ENCODE measurements at regions not wholly inside any gene's neighbourhood (a gene's known extent, or its start where the extent isn't known, plus 50 kb on each side); places are given as distances from the start of the nearest gene placed in this dataset.

DNA sequence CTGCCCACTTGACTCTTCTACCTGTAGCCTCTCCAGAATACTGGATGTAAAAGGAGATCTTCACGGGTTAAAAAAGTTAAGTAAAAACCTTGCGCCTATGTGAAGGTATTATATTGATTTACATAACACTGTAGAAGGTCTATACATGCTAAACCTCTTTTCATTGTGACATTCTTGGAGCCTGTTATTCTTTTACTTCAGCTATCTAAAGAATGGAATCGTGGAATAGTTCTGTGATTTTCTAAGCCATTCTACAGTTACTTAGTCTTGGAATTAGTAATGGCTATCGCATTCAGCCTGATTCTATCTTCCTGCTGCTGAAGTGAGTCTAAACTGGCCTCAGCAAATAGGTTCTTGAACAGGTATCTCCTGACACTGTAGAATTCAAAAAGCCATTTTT lies 430.0 kb upstream of the DPH6 start:
- in situ Hi-C loops (cut with HindIII; ENCODE audit: extremely low pct_ligation_motif_present, low pct_unique_long_range_greater_than_20kb), result no loop called here
- Histone ChIP-seq H3K9ac (ENCODE audit: insufficient read depth, low read depth, low read length) (no peak overlapping the region), H3K27ac (ENCODE audit: extremely low read length, insufficient read depth, low read length) (no peak overlapping the region), H3K36me3 (replicated peaks in 1 of 2; ENCODE audit: control insufficient read depth in 1 of 2, insufficient read depth in 2 of 2, low read length in 2 of 2) (no peaks in the 10 kb centered on the region), H3K4me2 (ENCODE audit: low read depth, low read length) (no peak overlapping the region), H4K20me1 (ENCODE audit: insufficient read depth, low read length) (no peaks in the 10 kb centered on the region), H2AFZ (ENCODE audit: low read length) (no peak overlapping the region), H3K4me1 (ENCODE audit: insufficient read depth, low read length) (no peaks in the 10 kb centered on the region), H3K9me3 (ENCODE audit: low read length) (no peaks in the 10 kb centered on the region), H3K79me2 (ENCODE audit: insufficient read depth, low read length) (no peaks in the 10 kb centered on the region), H3K27me3 (ENCODE audit: control insufficient read depth in 1 of 2, insufficient read depth in 2 of 2, low read length in 2 of 2) (no peaks in the 10 kb centered on the region), H3K4me3 (replicated peaks in 1 of 3; ENCODE audit: insufficient read depth in 1 of 3, low read depth in 2 of 3, low read length in 3 of 3) (no peak overlapping the region)
- intact Hi-C loops (cut with micrococcal nuclease; ENCODE audit: unreplicated experiment), result no loop called here
- FAIRE-seq, result no peak
- no peak for ATAC-seq
- CTCF ChIA-PET (ENCODE audit: low intra/inter-chr PET ratio, low total read pairs), result no interaction called here
- DNase-seq (ENCODE audit: low spot score), result no peak
- POLR2A ChIA-PET, result no interaction called here
- TF ChIP-seq, protein P1, sequence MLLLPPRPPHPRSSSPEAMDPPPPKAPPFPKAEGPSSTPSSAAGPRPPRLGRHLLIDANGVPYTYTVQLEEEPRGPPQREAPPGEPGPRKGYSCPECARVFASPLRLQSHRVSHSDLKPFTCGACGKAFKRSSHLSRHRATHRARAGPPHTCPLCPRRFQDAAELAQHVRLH (CRISPR knock-in tag; IDR thresholded peaks at IDR 0.05; ENCODE audit: borderline replicate concordance, low read depth), result no peak
- TF ChIP-seq KLF11 (CRISPR knock-in tag; IDR thresholded peaks at IDR 0.05), result no peak
- TF ChIP-seq, protein P2, sequence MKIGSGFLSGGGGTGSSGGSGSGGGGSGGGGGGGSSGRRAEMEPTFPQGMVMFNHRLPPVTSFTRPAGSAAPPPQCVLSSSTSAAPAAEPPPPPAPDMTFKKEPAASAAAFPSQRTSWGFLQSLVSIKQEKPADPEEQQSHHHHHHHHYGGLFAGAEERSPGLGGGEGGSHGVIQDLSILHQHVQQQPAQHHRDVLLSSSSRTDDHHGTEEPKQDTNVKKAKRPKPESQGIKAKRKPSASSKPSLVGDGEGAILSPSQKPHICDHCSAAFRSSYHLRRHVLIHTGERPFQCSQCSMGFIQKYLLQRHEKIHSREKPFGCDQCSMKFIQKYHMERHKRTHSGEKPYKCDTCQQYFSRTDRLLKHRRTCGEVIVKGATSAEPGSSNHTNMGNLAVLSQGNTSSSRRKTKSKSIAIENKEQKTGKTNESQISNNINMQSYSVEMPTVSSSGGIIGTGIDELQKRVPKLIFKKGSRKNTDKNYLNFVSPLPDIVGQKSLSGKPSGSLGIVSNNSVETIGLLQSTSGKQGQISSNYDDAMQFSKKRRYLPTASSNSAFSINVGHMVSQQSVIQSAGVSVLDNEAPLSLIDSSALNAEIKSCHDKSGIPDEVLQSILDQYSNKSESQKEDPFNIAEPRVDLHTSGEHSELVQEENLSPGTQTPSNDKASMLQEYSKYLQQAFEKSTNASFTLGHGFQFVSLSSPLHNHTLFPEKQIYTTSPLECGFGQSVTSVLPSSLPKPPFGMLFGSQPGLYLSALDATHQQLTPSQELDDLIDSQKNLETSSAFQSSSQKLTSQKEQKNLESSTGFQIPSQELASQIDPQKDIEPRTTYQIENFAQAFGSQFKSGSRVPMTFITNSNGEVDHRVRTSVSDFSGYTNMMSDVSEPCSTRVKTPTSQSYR (CRISPR knock-in tag; IDR thresholded peaks at IDR 0.05; ENCODE audit: borderline replicate concordance), result no peak
- BruUV-seq (replicated peaks), result no TSS peak
- 20% methylated on average over 4 of the region's 4 CpGs for WGBS (ENCODE audit: low lambda C conversion rate)

DNA sequence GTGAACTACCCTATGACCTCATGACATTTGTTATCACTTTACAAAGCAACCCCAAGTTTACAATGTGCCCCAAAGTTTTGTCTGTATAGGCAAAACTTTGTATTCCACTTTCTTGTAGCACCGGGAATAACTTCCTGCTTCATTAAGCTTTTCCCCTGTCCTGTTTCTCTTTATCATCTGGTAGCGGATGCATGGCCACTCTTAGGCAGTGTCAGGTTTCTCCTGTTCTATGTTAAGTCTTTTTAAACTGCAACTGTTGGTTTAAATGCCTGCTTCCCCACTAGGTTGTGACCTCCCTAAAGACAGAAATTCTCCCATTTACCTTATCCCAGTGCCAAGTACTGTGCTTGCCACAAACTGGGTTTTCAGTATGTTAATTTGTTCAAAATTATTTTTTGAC lies 433.6 kb upstream of the DPH6 start:
- no peak for FAIRE-seq
- Histone ChIP-seq H3K9ac (ENCODE audit: insufficient read depth, low read depth, low read length) (no peak overlapping the region), H4K20me1 (ENCODE audit: insufficient read depth, low read length) (no peaks in the 10 kb centered on the region), H3K4me2 (ENCODE audit: low read depth, low read length) (no peak overlapping the region), H3K27ac (ENCODE audit: extremely low read length, insufficient read depth, low read length) (no peak overlapping the region), H3K27me3 (ENCODE audit: control insufficient read depth in 1 of 2, insufficient read depth in 2 of 2, low read length in 2 of 2) (no peaks in the 10 kb centered on the region), H3K79me2 (ENCODE audit: insufficient read depth, low read length) (no peaks in the 10 kb centered on the region), H3K4me3 (replicated peaks in 1 of 3; ENCODE audit: insufficient read depth in 1 of 3, low read depth in 2 of 3, low read length in 3 of 3) (no peak overlapping the region), H3K4me1 (ENCODE audit: insufficient read depth, low read length) (no peaks in the 10 kb centered on the region), H3K36me3 (replicated peaks in 1 of 2; ENCODE audit: control insufficient read depth in 1 of 2, insufficient read depth in 2 of 2, low read length in 2 of 2) (no peaks in the 10 kb centered on the region), H2AFZ (ENCODE audit: low read length) (no peak overlapping the region), H3K9me3 (ENCODE audit: low read length) (no peaks in the 10 kb centered on the region)
- in situ Hi-C loops (cut with HindIII; ENCODE audit: extremely low pct_ligation_motif_present, low pct_unique_long_range_greater_than_20kb) (no loop called here), intact Hi-C loops (cut with micrococcal nuclease; ENCODE audit: unreplicated experiment) (no loop called here)
- POLR2A ChIA-PET, result no interaction called here
- CTCF ChIA-PET (ENCODE audit: low intra/inter-chr PET ratio, low total read pairs), result no interaction called here
- ATAC-seq, result no peak
- BruUV-seq (replicated peaks), result no TSS peak
- WGBS (ENCODE audit: low lambda C conversion rate), result 28% methylated on average over 2 of the region's 2 CpGs
- no peak for DNase-seq (ENCODE audit: low spot score)
- no peak for TF ChIP-seq ZEB1 (IDR thresholded peaks at IDR 0.05; ENCODE audit: insufficient replicate concordance, low read depth)
- no peak for TF ChIP-seq MBNL3 (CRISPR knock-in tag; conservative IDR thresholded peaks at IDR 0.05)
- TF ChIP-seq, protein P3, sequence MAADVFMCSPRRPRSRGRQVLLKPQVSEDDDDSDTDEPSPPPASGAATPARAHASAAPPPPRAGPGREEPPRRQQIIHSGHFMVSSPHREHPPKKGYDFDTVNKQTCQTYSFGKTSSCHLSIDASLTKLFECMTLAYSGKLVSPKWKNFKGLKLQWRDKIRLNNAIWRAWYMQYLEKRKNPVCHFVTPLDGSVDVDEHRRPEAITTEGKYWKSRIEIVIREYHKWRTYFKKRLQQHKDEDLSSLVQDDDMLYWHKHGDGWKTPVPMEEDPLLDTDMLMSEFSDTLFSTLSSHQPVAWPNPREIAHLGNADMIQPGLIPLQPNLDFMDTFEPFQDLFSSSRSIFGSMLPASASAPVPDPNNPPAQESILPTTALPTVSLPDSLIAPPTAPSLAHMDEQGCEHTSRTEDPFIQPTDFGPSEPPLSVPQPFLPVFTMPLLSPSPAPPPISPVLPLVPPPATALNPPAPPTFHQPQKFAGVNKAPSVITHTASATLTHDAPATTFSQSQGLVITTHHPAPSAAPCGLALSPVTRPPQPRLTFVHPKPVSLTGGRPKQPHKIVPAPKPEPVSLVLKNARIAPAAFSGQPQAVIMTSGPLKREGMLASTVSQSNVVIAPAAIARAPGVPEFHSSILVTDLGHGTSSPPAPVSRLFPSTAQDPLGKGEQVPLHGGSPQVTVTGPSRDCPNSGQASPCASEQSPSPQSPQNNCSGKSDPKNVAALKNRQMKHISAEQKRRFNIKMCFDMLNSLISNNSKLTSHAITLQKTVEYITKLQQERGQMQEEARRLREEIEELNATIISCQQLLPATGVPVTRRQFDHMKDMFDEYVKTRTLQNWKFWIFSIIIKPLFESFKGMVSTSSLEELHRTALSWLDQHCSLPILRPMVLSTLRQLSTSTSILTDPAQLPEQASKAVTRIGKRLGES (CRISPR knock-in tag; IDR thresholded peaks at IDR 0.05; ENCODE audit: borderline replicate concordance), result no peak
- no peak for TF ChIP-seq ARNT2 (CRISPR knock-in tag; IDR thresholded peaks at IDR 0.05; ENCODE audit: low read depth)
- TF ChIP-seq RFXAP (CRISPR knock-in tag; IDR thresholded peaks at IDR 0.05; ENCODE audit: borderline replicate concordance), result no peak
- TF ChIP-seq RBFOX2 (IDR thresholded peaks at IDR 0.05; ENCODE audit: low read depth, low read length), result no peak
- no peak for TF ChIP-seq ZNF660 (CRISPR knock-in tag; IDR thresholded peaks at IDR 0.05; ENCODE audit: borderline replicate concordance, low read depth)
- TF ChIP-seq, protein P4, sequence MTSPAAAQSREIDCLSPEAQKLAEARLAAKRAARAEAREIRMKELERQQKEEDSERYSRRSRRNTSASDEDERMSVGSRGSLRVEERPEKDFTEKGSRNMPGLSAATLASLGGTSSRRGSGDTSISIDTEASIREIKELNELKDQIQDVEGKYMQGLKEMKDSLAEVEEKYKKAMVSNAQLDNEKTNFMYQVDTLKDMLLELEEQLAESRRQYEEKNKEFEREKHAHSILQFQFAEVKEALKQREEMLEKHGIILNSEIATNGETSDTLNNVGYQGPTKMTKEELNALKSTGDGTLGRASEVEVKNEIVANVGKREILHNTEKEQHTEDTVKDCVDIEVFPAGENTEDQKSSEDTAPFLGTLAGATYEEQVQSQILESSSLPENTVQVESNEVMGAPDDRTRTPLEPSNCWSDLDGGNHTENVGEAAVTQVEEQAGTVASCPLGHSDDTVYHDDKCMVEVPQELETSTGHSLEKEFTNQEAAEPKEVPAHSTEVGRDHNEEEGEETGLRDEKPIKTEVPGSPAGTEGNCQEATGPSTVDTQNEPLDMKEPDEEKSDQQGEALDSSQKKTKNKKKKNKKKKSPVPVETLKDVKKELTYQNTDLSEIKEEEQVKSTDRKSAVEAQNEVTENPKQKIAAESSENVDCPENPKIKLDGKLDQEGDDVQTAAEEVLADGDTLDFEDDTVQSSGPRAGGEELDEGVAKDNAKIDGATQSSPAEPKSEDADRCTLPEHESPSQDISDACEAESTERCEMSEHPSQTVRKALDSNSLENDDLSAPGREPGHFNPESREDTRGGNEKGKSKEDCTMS (CRISPR knock-in tag; conservative IDR thresholded peaks at IDR 0.05), result no peak

Data from HepG2 (cell line).